LHCN-M2 (cell line): ENCODE measurements at regions not wholly inside any gene's neighbourhood (a gene's known extent, or its start where the extent isn't known, plus 50 kb on each side); places are given as distances from the start of the nearest gene placed in this dataset.
"Not testable (repeated sequence)": the region's sequence is repeated elsewhere in the genome, so short reads cannot be mapped to it uniquely, and the experiment has no call there.

Experiments
- DNase-seq: peaks from one replicate; pipeline ENCODE4 v3.0.0-alpha.2; 2012; ENCODE audit warnings: low read depth

DNA sequence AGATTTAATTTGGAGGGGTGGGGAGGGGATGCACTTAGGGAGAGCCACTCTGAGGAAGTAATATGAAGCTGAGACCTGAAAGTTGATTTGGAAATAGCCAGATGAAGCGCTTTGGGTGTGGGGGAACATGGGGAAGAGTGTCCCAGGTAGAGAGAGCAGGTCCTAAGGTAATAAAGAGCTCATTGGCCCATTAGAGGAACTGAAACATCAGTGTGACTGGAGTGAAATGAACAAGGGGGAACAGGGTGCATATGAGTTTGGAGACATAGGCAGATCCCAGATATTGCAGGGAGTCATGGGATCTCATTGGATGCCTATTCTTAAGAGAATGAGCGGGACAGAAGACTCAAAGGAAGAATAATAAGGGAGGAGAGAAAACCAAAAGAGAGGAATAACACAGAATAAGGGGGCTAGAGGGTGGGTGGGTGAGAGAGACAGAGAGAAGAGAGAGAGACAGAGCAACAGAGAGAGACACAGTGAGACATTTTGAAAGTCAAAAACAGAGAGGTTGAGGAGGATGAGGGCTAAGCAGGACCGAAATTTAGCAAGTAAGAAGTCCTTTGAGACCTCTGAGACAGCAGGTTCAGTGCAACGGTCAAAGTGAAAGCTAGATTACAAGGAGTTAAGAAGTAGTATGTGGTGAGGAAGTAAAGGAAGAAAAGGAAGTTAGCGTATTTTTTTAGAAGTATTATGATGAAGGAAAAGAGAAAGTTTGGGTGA lies 54.1 kb upstream of the NOTCH2NLA start:
- not testable (repeated sequence) for DNase-seq

DNA sequence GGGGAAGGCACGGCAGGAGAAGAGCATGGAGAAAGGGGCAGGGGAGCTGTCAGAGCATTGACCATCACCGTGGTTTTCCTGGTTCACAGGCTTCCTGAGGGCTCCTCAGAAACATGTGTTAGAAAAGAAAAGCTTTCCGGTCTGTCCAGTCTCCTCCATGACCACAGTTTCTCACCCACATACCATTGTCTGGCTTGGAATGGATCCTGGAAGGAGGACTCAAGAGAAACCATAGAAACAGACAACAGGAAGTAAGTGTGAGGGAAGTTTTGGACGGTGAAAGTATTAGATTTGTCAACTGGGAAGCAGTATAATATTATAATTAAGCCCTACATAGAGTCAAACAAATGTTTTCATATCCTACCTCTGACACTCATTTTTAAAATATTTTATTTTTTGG lies 52.7 kb upstream of the NOTCH2NLA start:
- not testable (repeated sequence) for DNase-seq

DNA sequence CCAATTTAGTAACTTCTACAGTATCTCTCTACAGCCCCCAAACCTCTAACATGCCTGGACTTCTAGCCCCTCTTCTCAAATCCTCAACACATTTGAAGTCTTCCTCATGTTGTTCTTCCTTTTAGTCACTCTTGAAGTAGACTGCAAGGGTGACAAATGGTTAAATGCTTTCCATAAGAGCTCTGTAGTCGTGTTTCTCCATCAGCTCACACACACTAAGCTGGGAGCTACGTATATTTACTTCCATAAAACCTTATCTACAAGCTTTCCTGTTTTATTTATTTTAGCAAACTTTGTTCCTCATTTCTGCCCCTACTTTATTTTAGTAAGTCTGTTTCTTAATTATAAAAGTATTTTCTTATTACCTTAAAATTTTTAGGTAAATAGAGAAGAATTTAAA lies 49.9 kb upstream of the NOTCH2NLA start:
- DNase-seq = not testable (repeated sequence)
